Mucosa of descending colon (tissue), 3 donors: ENCODE measurements at regions not wholly inside any gene's neighbourhood (a gene's known extent, or its start where the extent isn't known, plus 50 kb on each side); places are given as distances from the start of the nearest gene placed in this dataset.

Experiments
- ATAC-seq: fragments of 200-7000 bp; cut with Tn5 transposase; one replicate; pipeline ENCODE4 v1.9.1; 2020; ENCODE audit warnings: mild to moderate bottlenecking, moderate library complexity
- DNase-seq, 3 donors: peaks; one replicate each; pipeline ENCODE4 v3.0.0-alpha.2; 2020
- H3K36me3 ChIP-seq: fragments of 200-600 bp; one replicate; pipeline ENCODE4 v1.8.0; 2021; ENCODE audit warnings: low read depth, mild to moderate bottlenecking
- H3K4me1 ChIP-seq: fragments of 200-600 bp; one replicate; pipeline ENCODE4 v1.8.0; 2021; ENCODE audit warnings: low read depth, mild to moderate bottlenecking
- H3K4me3 ChIP-seq: fragments of 200-600 bp; one replicate; pipeline ENCODE4 v1.8.0; 2021; ENCODE audit warnings: mild to moderate bottlenecking
- H3K9me3 ChIP-seq: fragments of 200-600 bp; one replicate; pipeline ENCODE4 v1.8.0; 2021; ENCODE audit warnings: mild to moderate bottlenecking
- intact Hi-C, 2 donors: fragments of 100-400 bp; cut with DNase I in 1 of 2; cut with micrococcal nuclease in 1 of 2; formaldehyde crosslinking; loops; one replicate each; pipeline versions ENCODE4 v1.11.0 to v1.11.1; 2022; cut with DNase I, micrococcal nuclease
- TF ChIP-seq, protein P1 (sequence below): fragments of 200-600 bp; IDR thresholded peaks from one replicate; pipeline ENCODE4 v1.8.0; 2022; ENCODE audit warnings: antibody characterized with exemption, mild to moderate bottlenecking
- donor health status: DM: no; HTN: no; CAD: no; lungs with moderate emphysema.
- donor health status: DM: no; HTN: no; CAD: no.
- donor health status: DM: no; HTN: yes; CAD: no.

DNA sequence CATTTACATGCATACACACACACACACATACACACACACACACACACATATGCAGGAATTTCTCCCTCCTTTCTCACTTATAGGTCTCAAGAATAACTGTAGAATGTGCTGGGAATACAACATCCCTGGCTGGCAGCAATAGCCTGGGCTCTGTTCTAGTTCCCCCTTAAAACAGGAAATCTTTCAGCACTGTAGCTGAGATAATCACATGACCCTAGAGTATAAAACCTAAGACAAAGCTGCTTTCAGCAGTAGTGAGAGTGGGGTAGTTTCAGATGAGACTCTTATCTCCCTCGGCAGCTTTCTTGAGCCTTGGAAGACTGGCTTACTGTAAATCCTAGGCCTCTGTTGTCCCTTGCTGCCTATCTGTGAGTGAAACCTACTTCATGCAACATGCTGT lies 137.4 kb upstream of the AKR1E2 start:
- Histone ChIP-seq H3K4me1 (no peaks in the 10 kb centered on the region), H3K4me3 (no peak overlapping the region), H3K36me3 (no peaks in the 10 kb centered on the region), H3K9me3 (no peaks in the 10 kb centered on the region)
- intact Hi-C loops = no loop called here
- no peak for DNase-seq
- TF ChIP-seq, protein P1, sequence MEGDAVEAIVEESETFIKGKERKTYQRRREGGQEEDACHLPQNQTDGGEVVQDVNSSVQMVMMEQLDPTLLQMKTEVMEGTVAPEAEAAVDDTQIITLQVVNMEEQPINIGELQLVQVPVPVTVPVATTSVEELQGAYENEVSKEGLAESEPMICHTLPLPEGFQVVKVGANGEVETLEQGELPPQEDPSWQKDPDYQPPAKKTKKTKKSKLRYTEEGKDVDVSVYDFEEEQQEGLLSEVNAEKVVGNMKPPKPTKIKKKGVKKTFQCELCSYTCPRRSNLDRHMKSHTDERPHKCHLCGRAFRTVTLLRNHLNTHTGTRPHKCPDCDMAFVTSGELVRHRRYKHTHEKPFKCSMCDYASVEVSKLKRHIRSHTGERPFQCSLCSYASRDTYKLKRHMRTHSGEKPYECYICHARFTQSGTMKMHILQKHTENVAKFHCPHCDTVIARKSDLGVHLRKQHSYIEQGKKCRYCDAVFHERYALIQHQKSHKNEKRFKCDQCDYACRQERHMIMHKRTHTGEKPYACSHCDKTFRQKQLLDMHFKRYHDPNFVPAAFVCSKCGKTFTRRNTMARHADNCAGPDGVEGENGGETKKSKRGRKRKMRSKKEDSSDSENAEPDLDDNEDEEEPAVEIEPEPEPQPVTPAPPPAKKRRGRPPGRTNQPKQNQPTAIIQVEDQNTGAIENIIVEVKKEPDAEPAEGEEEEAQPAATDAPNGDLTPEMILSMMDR = no peak
- ATAC-seq = peak; percentile 32

DNA sequence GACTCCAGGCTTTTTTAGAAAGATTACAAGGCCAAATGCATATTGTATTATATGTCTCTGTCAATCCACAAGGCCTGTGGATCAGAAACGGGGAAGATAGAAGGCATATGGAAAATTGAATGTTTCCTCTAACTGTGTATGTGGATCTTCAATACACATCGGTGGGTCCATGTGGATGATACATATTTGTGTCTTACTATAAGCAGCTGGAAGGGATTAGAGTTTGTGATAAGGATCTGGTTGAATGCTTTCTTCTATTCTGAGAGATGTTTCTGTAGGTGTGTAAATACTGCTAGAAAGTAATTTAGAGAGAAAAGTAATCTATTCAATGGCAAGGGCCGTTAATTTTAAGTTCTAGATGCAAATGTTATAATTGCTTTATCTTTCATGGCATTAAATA lies 137.8 kb upstream of the AKR1E2 start:
- TF ChIP-seq, protein P1 = no peak
- ATAC-seq (no peak), DNase-seq (no peak)
- H3K9me3 ChIP-seq = no peaks in the 10 kb centered on the region
- no peaks in the 10 kb centered on the region for H3K4me1 ChIP-seq
- intact Hi-C loops = no loop called here
- H3K4me3 ChIP-seq = no peak overlapping the region
- H3K36me3 ChIP-seq = no peaks in the 10 kb centered on the region

DNA sequence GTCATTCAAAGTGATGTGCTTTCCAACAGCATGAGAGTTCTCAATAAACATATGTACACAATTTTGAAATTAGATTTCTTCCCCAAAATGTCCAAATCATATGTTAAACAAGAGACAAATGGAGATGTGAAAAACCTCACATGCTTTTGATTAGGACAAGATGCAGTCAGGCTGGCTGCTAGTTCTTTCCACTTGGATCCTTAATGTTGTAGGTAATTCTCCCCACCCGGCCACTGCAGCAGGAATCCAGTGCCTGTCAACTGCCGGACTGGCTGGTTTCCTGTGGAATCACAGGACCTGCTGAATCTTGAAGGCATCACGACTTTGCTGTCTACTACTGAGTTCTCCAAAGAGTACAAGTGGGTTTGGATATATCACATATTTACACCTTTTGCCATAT lies 138.6 kb upstream of the AKR1E2 start:
- H3K36me3 ChIP-seq = no peaks in the 10 kb centered on the region

DNA sequence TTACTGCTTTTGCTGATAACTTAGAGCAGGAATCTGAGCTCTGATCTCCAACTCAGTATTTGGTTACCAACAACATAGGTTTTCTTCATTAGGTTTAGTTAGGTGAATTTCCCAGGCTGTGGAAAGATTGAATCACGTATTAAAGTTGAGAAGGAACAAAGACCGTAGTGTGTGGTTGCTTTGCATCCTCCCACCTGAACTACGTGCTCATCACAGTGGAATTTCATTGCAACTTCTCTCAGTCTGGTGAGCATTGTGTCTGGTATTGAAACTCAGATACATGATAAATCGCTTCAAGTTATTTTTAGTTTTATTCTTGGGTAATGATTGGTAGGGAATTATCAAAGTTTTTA lies 139.4 kb upstream of the AKR1E2 start:
- Histone ChIP-seq H3K9me3 (no peaks in the 10 kb centered on the region), H3K4me3 (no peak overlapping the region), H3K36me3 (no peaks in the 10 kb centered on the region), H3K4me1 (no peaks in the 10 kb centered on the region)
- TF ChIP-seq, protein P1 = no peak
- no peak for ATAC-seq
- no peak for DNase-seq
- intact Hi-C loops = no loop called here

More for the DNA sequence above, 138.6 kb upstream of the AKR1E2 start:
- no peaks in the 10 kb centered on the region for H3K9me3 ChIP-seq
- no peak for DNase-seq
- intact Hi-C loops = no loop called here
- no peak overlapping the region for H3K4me3 ChIP-seq
- H3K4me1 ChIP-seq = no peaks in the 10 kb centered on the region
- no peak for ATAC-seq
- TF ChIP-seq, protein P1 = no peak

DNA sequence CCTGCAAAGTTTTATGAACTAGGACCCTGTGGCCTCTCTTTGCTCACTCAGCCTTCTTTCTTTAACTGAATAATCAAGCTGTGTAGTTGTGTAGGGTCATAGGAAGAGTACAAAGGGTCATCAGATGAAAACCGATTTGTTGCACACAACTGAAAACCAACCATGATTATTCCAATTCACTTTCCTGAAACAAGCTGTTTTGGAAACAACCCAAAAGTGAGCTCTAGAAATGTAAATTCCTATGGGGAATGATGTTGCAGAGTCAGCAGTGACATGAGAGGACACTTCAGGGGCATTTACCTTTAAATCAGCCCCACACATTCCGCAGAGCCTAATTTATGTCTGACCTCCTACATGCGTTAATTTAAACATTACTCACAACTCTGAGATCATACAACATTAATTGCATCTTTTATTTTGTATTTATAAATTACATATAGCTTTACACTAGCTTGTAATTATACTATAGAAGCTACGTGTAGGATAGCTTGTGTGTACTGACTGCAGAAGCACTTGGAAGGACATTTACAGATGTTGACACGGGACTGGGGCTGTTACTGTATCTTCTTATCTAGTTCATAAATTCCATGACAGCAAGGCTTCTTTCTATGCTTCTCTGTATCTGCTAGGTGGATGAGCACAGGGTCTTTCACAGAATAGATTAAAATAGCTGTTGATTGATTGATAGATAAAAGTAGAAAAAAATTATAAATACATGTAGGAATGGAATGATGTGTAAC lies 139.9 kb upstream of the AKR1E2 start:
- Histone ChIP-seq H3K9me3 (no peaks in the 10 kb centered on the region), H3K36me3 (no peaks in the 10 kb centered on the region), H3K4me3 (no peak overlapping the region), H3K4me1 (no peaks in the 10 kb centered on the region)
- TF ChIP-seq, protein P1 = no peak
- intact Hi-C loops = no loop called here
- no peak for ATAC-seq
- DNase-seq = no peak

DNA sequence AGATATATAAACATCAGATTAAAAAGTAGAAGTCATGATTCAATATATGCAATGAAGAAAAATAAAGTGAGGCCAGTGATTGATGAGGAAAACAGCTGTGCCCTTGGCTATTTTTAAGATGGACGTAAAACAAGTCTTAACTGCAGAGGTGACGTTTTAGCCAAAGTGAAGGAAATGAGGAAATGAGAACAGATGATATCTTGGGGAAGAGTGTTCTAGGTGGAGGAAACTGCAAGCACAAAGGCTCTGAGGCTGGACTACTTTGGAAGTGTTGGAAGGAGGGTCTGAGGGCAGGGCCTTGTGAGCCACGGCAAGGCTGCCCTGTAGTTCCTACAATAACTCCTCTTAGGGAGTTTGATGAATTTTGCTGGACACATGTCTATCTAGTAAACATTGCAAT lies 140.5 kb upstream of the AKR1E2 start:
- ATAC-seq (no peak), DNase-seq (no peak)
- H3K4me1 ChIP-seq = no peaks in the 10 kb centered on the region
- H3K36me3 ChIP-seq = no peaks in the 10 kb centered on the region
- no peaks in the 10 kb centered on the region for H3K9me3 ChIP-seq
- no peak overlapping the region for H3K4me3 ChIP-seq
- TF ChIP-seq, protein P1 = no peak
- intact Hi-C loops = no loop called here
